CD4-positive, alpha-beta T cell (primary cell): ENCODE measurements at regions not wholly inside any gene's neighbourhood (a gene's known extent, or its start where the extent isn't known, plus 50 kb on each side); places are given as distances from the start of the nearest gene placed in this dataset.
A peak's percentile ranks its signal among the peaks of the same experiment; 100 is the strongest.

ENCODE experiments used
- ATAC-seq: fragments of 200-7000 bp; cut with Tn5 transposase; one replicate; pipeline ENCODE4 v1.10.0; 2022; ENCODE audit warnings: mild to moderate bottlenecking; ENCODE audit not compliant: poor library complexity
- CTCF ChIA-PET: fragments of 350-600 bp; sonication (Branson Sonifier 250); formaldehyde crosslinking; loops from one replicate; lab custom pipeline; 2021; ENCODE audit warnings: antibody characterized with exemption, inconsistent platforms; lab: Charles Lee
- POLR2A ChIA-PET: fragments of 350-600 bp; sonication (Branson Sonifier 250); formaldehyde crosslinking; loops from one replicate; lab custom pipeline; 2021; ENCODE audit warnings: antibody characterized with exemption, inconsistent platforms; lab: Charles Lee
- DNase-seq, 14 experiments: peaks; one replicate each; pipeline ENCODE4 v3.0.0-alpha.2; 2013 to 2020; ENCODE audit warnings: mixed read lengths in 2 of 14
- H3K27ac ChIP-seq, 2 donors: one replicate each; pipeline versions ENCODE4 v1.5.1 to v1.7.0; 2013; ENCODE audit warnings: low read length in 2 of 2, low read depth in 1 of 2, mild to moderate bottlenecking in 1 of 2
- H3K27me3 ChIP-seq, 2 experiments: 1 replicate in 1 of 2; 2 replicates in 1 of 2; pipeline versions ENCODE4 v1.6.1 to v1.7.0; 2013; ENCODE audit warnings: low read length in 2 of 2, control low read depth in 1 of 2, mild to moderate bottlenecking in 1 of 2, moderate library complexity in 1 of 2; ENCODE audit not compliant: insufficient read depth in 2 of 2, control insufficient read depth in 1 of 2
- H3K36me3 ChIP-seq: one replicate; pipeline ENCODE4 v1.6.1; 2013; ENCODE audit warnings: low read length, control low read depth; ENCODE audit not compliant: insufficient read depth
- H3K4me1 ChIP-seq: one replicate; pipeline ENCODE4 v1.6.1; 2013; ENCODE audit warnings: low read length, control low read depth; ENCODE audit not compliant: insufficient read depth
- H3K4me3 ChIP-seq: one replicate; pipeline ENCODE4 v1.5.1; 2013; ENCODE audit warnings: mild to moderate bottlenecking, low read length, moderate library complexity
- H3K9me3 ChIP-seq, 2 experiments: 1 replicate in 1 of 2; 2 replicates in 1 of 2; pipeline versions ENCODE4 v1.6.1 to v1.7.0; 2013; ENCODE audit warnings: low read length in 2 of 2, mild to moderate bottlenecking in 2 of 2, control low read depth in 1 of 2, moderate library complexity in 1 of 2; ENCODE audit not compliant: control insufficient read depth in 1 of 2, insufficient read depth in 1 of 2
- H3K27ac Mint-ChIP-seq: one replicate; pipeline ENCODE4 v1.8.0; 2020; ENCODE audit warnings: mixed read lengths
- H3K27me3 Mint-ChIP-seq: one replicate; pipeline ENCODE4 v1.8.0; 2021; ENCODE audit warnings: mixed read lengths
- H3K36me3 Mint-ChIP-seq: one replicate; pipeline ENCODE4 v1.8.0; 2021; ENCODE audit warnings: low read depth, mixed read lengths
- H3K4me1 Mint-ChIP-seq: one replicate; pipeline ENCODE4 v1.8.0; 2021; ENCODE audit warnings: low read depth, mixed read lengths
- H3K4me3 Mint-ChIP-seq: one replicate; pipeline ENCODE4 v1.8.0; 2020; ENCODE audit warnings: mild to moderate bottlenecking, mixed read lengths
- H3K9me3 Mint-ChIP-seq: one replicate; pipeline ENCODE4 v1.8.0; 2020; ENCODE audit warnings: mixed read lengths
- intact Hi-C, 2 experiments: fragments of 100-400 bp; cut with DNase I in 1 of 2; cut with micrococcal nuclease in 1 of 2; formaldehyde crosslinking; loops; one replicate each; pipeline versions ENCODE4 v1.15.1 to v1.9.0; 2023 to 2025; cut with DNase I, micrococcal nuclease
- TF ChIP-seq, protein P1 (sequence below): fragments of 200-600 bp; IDR thresholded peaks from one replicate; pipeline ENCODE4 v1.8.0; 2022; ENCODE audit warnings: antibody characterized with exemption, mild to moderate bottlenecking

DNA sequence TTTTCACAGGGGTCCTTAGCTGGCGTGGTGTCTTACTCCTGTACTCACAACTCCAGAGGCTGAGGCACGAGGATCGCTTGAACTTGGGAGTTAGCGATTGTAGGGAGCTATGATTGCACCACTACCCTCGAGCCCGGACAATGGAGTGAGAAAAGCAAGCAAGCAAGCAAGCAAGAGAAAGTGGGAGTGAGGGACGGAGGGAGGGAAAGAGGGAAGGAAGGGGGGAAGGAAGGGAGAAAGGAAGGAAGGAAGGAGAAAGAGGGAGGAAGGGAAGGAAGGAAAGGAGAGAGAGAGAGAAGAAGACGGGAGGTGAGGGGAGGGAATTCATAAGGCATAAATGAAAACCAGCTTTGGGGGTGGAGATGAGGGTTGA is 120.5 kb downstream of the TRIM27 start:
- ChIA-PET CTCF (interaction anchor here (1.1 kb wide), 1 partner anchor 89 kb away, joined by 3 read pairs; no protein-coding TSS in a partner anchor), POLR2A (no interaction called here)
- peaks cover 16% of the 10 kb centered on the region for H3K9me3 Mint-ChIP-seq
- intact Hi-C loops, result loop anchor here in 1 of 2 experiments (10.0 kb wide), 1 partner anchor 1509 kb away; no protein-coding TSS in a partner anchor
- Histone ChIP-seq H3K27ac (no peak overlapping the region), H3K36me3 (no peaks in the 10 kb centered on the region), H3K4me1 (no peaks in the 10 kb centered on the region), H3K9me3 (peaks cover 13 to 17% of the 10 kb centered on the region in 2 experiments), H3K27me3 (peaks cover 49 to 57% of the 10 kb centered on the region in 2 experiments), H3K4me3 (no peak overlapping the region)
- H3K36me3 Mint-ChIP-seq, result peaks cover 5% of the 10 kb centered on the region
- no peaks in the 10 kb centered on the region for H3K4me1 Mint-ChIP-seq
- no peak for DNase-seq
- no peak overlapping the region for H3K4me3 Mint-ChIP-seq
- ATAC-seq, result no peak
- H3K27me3 Mint-ChIP-seq, result peaks cover 85% of the 10 kb centered on the region
- TF ChIP-seq, protein P1, sequence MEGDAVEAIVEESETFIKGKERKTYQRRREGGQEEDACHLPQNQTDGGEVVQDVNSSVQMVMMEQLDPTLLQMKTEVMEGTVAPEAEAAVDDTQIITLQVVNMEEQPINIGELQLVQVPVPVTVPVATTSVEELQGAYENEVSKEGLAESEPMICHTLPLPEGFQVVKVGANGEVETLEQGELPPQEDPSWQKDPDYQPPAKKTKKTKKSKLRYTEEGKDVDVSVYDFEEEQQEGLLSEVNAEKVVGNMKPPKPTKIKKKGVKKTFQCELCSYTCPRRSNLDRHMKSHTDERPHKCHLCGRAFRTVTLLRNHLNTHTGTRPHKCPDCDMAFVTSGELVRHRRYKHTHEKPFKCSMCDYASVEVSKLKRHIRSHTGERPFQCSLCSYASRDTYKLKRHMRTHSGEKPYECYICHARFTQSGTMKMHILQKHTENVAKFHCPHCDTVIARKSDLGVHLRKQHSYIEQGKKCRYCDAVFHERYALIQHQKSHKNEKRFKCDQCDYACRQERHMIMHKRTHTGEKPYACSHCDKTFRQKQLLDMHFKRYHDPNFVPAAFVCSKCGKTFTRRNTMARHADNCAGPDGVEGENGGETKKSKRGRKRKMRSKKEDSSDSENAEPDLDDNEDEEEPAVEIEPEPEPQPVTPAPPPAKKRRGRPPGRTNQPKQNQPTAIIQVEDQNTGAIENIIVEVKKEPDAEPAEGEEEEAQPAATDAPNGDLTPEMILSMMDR, result no peak
- H3K27ac Mint-ChIP-seq, result no peak overlapping the region

DNA sequence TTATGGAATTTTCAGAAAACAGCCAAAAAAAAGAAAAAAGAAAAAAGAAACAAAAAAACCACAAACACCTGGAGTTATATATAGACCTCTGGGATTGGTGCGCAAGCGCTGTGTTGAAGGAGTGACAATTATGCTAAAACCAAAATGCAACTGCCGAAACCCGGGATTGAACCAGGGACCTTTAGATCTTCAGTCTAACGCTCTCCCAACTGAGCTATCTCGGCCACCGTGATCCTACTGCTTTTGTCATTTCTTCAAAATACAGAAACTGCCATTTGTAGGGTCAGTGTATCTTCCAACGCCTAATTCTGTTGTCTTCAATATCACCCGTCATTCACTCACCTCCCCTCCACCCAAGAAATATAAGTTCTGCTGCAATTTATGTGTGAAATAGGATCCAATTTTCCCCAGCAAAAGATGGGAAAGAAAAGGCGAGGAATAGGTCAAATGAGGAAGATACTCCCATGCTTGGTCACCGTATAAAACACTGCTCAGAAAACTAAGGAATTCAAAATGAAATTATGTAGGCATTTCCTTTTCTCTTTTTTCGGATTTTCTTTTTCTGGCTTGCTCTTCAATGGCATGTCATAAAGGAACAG is 116.0 kb downstream of the TRIM27 start:
- ChIA-PET CTCF (no interaction called here), POLR2A (no interaction called here)
- no peaks in the 10 kb centered on the region for H3K4me1 Mint-ChIP-seq
- intact Hi-C loops, result loop anchor here in 1 of 2 experiments (5.0 to 10.0 kb wide), 2 partner anchors 35 to 1513 kb away; no protein-coding TSS in a partner anchor
- peak overlapping the region; percentile 27 for H3K4me3 Mint-ChIP-seq
- H3K27me3 Mint-ChIP-seq, result peaks cover 90% of the 10 kb centered on the region
- peaks cover 11% of the 10 kb centered on the region for H3K36me3 Mint-ChIP-seq
- H3K27ac Mint-ChIP-seq, result no peak overlapping the region
- H3K27me3 ChIP-seq, result peaks cover 75 to 91% of the 10 kb centered on the region in 2 experiments
- peaks cover 22% of the 10 kb centered on the region for H3K9me3 Mint-ChIP-seq
- ATAC-seq, result no peak
- DNase-seq, result no peak
- no peak overlapping the region for H3K27ac ChIP-seq
- H3K4me1 ChIP-seq, result no peaks in the 10 kb centered on the region
- peaks cover 37 to 38% of the 10 kb centered on the region in 2 experiments for H3K9me3 ChIP-seq
- TF ChIP-seq, protein P1, result no peak
- no peaks in the 10 kb centered on the region for H3K36me3 ChIP-seq
- H3K4me3 ChIP-seq, result no peak overlapping the region

DNA sequence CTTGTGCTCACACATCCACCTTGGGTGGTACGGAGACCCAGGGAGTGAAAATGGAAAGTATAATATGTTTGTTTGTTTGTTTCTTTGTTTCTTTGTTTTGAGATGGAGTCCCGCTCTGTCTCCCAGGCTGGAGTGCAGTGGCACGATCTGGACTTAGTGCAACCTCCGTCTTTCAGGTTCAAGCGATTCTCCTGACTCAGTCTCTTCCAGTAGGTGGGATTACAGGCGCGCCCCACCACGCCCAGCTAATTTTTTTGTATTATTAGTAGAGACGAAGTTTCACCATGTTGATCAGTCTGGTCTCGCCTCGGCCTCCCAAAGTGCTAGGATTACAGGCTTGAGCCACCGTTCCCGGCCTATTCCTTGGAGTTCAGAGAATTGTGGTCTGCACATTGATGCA is 115.4 kb downstream of the TRIM27 start:
- H3K9me3 ChIP-seq, result peaks cover 38 to 43% of the 10 kb centered on the region in 2 experiments
- Mint-ChIP-seq H3K4me3 (no peak overlapping the region), H3K36me3 (peaks cover 11% of the 10 kb centered on the region), H3K9me3 (peaks cover 22% of the 10 kb centered on the region), H3K27ac (no peak overlapping the region), H3K27me3 (peaks cover 90% of the 10 kb centered on the region), H3K4me1 (no peaks in the 10 kb centered on the region)
- no peak overlapping the region for H3K27ac ChIP-seq
- H3K4me3 ChIP-seq, result no peak overlapping the region
- TF ChIP-seq, protein P1, result no peak
- ChIA-PET CTCF (interaction anchor here (0.5 kb wide), 1 partner anchor 32 kb away, joined by 3 read pairs; no protein-coding TSS in a partner anchor), POLR2A (no interaction called here)
- H3K36me3 ChIP-seq, result no peaks in the 10 kb centered on the region
- DNase-seq (no peak), ATAC-seq (no peak)
- H3K4me1 ChIP-seq, result no peaks in the 10 kb centered on the region
- H3K27me3 ChIP-seq, result peaks cover 75 to 91% of the 10 kb centered on the region in 2 experiments
- intact Hi-C loops, result loop anchor here in 1 of 2 experiments (5.0 to 10.0 kb wide), 2 partner anchors 36 to 1514 kb away; no protein-coding TSS in a partner anchor
